Adrenal gland (tissue), 5 donors: ENCODE measurements at regions not wholly inside any gene's neighbourhood (a gene's known extent, or its start where the extent isn't known, plus 50 kb on each side); places are given as distances from the start of the nearest gene placed in this dataset.

Source experiments
- CTCF ChIP-seq, 6 experiments: fragments of 450-650 bp in 4 of 6; fragments of 200-600 bp in 2 of 6; sonication (generic) in 1 of 6; IDR thresholded peaks; 1 replicate in 5 of 6; 2 replicates in 1 of 6; pipeline versions ENCODE4 v1.5.1 to v1.8.0; 2016 to 2021; ENCODE audit warnings: antibody characterized with exemption in 6 of 6, mild to moderate bottlenecking in 2 of 6, moderate library complexity in 1 of 6
- POLR2A ChIP-seq, 2 donors: fragments of 450-650 bp; IDR thresholded peaks; one replicate each; pipeline ENCODE4 v1.6.1; 2017; ENCODE audit warnings: antibody characterized with exemption in 2 of 2, mild to moderate bottlenecking in 2 of 2, moderate library complexity in 1 of 2
- donor health status: DM: no; HTN: no; CAD: no.

DNA sequence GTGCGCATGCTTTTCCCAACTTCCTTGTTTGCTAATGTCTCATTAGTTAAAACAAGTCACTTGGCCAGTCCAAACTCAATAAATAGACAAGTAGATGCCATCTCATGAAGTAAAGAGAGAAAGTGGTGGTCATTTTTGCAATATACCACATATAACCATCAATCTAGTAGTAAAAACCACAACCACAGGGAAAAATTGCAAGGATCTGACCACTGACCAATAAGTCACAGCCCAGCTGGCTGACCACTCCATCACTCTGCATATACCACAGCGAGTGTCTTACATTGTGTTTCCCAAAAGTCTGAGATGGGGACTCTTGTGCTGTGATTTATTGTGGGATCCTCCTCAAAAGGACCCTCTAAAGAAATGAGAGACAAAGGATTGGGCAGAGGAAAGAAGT, 76.0 kb downstream of the FH start:
- no peak for TF ChIP-seq CTCF (IDR thresholded peaks at IDR 0.05)
- no peak for TF ChIP-seq POLR2A (IDR thresholded peaks at IDR 0.05)
